ENCODE measurements at regions not wholly inside any gene's neighbourhood (a gene's known extent, or its start where the extent isn't known, plus 50 kb on each side); places are given as distances from the start of the nearest gene placed in this dataset.

- Histone ChIP-seq H3K9ac (ENCODE audit: extremely low read depth, low read length, poor library complexity, severe bottlenecking) (no peak overlapping the region), H3K36me3 (ENCODE audit: control insufficient read depth, insufficient read depth, low read length) (no peaks in the 10 kb centered on the region), H3K27me3 (ENCODE audit: control insufficient read depth, insufficient read depth, low read length, poor library complexity, severe bottlenecking) (no peaks in the 10 kb centered on the region), H3K4me3 (ENCODE audit: low read length) (peak overlapping the region; percentile 57), H3K4me1 (ENCODE audit: control insufficient read depth, insufficient read depth, low read length) (peaks cover 3% of the 10 kb centered on the region), H3K27ac (ENCODE audit: low read depth, low read length) (no peak overlapping the region), H3K9me3 (ENCODE audit: control insufficient read depth, low read length) (no peaks in the 10 kb centered on the region)
- H3K9me3 Mint-ChIP-seq = no peaks in the 10 kb centered on the region
- peak overlapping the region; percentile 52 for H3K4me3 Mint-ChIP-seq
- TF ChIP-seq, protein P1, sequence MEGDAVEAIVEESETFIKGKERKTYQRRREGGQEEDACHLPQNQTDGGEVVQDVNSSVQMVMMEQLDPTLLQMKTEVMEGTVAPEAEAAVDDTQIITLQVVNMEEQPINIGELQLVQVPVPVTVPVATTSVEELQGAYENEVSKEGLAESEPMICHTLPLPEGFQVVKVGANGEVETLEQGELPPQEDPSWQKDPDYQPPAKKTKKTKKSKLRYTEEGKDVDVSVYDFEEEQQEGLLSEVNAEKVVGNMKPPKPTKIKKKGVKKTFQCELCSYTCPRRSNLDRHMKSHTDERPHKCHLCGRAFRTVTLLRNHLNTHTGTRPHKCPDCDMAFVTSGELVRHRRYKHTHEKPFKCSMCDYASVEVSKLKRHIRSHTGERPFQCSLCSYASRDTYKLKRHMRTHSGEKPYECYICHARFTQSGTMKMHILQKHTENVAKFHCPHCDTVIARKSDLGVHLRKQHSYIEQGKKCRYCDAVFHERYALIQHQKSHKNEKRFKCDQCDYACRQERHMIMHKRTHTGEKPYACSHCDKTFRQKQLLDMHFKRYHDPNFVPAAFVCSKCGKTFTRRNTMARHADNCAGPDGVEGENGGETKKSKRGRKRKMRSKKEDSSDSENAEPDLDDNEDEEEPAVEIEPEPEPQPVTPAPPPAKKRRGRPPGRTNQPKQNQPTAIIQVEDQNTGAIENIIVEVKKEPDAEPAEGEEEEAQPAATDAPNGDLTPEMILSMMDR (conservative IDR thresholded peaks at IDR 0.05) = peak; percentile 63
- H3K4me1 Mint-ChIP-seq = peaks cover 17% of the 10 kb centered on the region
- DNase-seq = peak; percentile 93
- 29 to 57% methylated on average over 17 to 49 of the region's 49 CpGs for WGBS, 2 experiments (ENCODE audit: insufficient coverage in 1 of 2, insufficient read length in 1 of 2)
- H3K27me3 Mint-ChIP-seq (ENCODE audit: insufficient read depth) = no peaks in the 10 kb centered on the region
- H3K36me3 Mint-ChIP-seq (ENCODE audit: low read depth) = no peaks in the 10 kb centered on the region
- H3K27ac Mint-ChIP-seq = peak overlapping the region; percentile 76
Measured at GRCh38 chr7:52088008-52088901, 771.6 kb upstream of the COBL start.

- no peaks in the 10 kb centered on the region for H3K9me3 Mint-ChIP-seq
- Histone ChIP-seq H3K36me3 (ENCODE audit: control insufficient read depth, insufficient read depth, low read length) (no peaks in the 10 kb centered on the region), H3K9me3 (ENCODE audit: control insufficient read depth, low read length) (no peaks in the 10 kb centered on the region), H3K27ac (ENCODE audit: low read depth, low read length) (no peak overlapping the region), H3K4me1 (ENCODE audit: control insufficient read depth, insufficient read depth, low read length) (peaks cover 3% of the 10 kb centered on the region), H3K9ac (ENCODE audit: extremely low read depth, low read length, poor library complexity, severe bottlenecking) (no peak overlapping the region), H3K27me3 (ENCODE audit: control insufficient read depth, insufficient read depth, low read length, poor library complexity, severe bottlenecking) (no peaks in the 10 kb centered on the region), H3K4me3 (ENCODE audit: low read length) (no peak overlapping the region)
- H3K36me3 Mint-ChIP-seq (ENCODE audit: low read depth) = no peaks in the 10 kb centered on the region
- peak; percentile 67 for DNase-seq
- H3K27ac Mint-ChIP-seq = peak overlapping the region; percentile 67
- H3K27me3 Mint-ChIP-seq (ENCODE audit: insufficient read depth) = no peaks in the 10 kb centered on the region
- H3K4me1 Mint-ChIP-seq = peaks cover 20% of the 10 kb centered on the region
- H3K4me3 Mint-ChIP-seq = no peak overlapping the region
- TF ChIP-seq, protein P1 (conservative IDR thresholded peaks at IDR 0.05) = no peak
- 91 to 100% methylated on average over 1 to 2 of the region's 2 CpGs for WGBS, 2 experiments (ENCODE audit: insufficient coverage in 1 of 2, insufficient read length in 1 of 2)
Measured at GRCh38 chr7:52085610-52086009, 769.0 kb upstream of the COBL start.

DNA sequence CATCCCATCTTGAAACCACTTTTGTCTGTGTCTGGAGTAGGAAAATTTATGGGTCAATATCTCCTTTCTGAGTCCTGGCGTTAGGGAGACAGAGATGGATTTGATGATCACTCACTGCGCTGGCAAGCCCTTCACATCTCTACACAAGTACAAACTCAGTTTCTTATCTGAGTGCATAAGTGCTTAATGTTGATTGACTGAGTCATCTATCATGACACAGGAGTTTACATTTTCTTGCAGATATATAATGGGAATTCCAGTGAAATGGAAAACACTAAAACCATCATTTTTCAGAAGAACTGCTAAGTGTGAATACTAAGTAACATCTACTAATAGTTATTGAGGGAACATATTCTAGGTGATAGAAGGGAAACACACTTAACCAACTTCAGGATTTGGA, 763.9 kb upstream of the COBL start:
- WGBS, 2 experiments (ENCODE audit: insufficient coverage in 1 of 2, insufficient read length in 1 of 2) = 0 to 36% methylated on average over 1 to 2 of the region's 2 CpGs
- H3K9ac ChIP-seq (ENCODE audit: extremely low read depth, low read length, poor library complexity, severe bottlenecking) = no peak overlapping the region
- H3K4me3 ChIP-seq (ENCODE audit: low read length) = no peak overlapping the region
- H3K27me3 ChIP-seq (ENCODE audit: control insufficient read depth, insufficient read depth, low read length, poor library complexity, severe bottlenecking) = no peaks in the 10 kb centered on the region
- Mint-ChIP-seq H3K27me3 (ENCODE audit: insufficient read depth) (no peaks in the 10 kb centered on the region), H3K9me3 (no peaks in the 10 kb centered on the region), H3K36me3 (ENCODE audit: low read depth) (no peaks in the 10 kb centered on the region), H3K4me3 (no peak overlapping the region), H3K27ac (no peak overlapping the region), H3K4me1 (peaks cover 26% of the 10 kb centered on the region)
- no peak for DNase-seq
- H3K9me3 ChIP-seq (ENCODE audit: control insufficient read depth, low read length) = no peaks in the 10 kb centered on the region
- TF ChIP-seq, protein P1 (conservative IDR thresholded peaks at IDR 0.05) = no peak
- peaks cover 3% of the 10 kb centered on the region for H3K4me1 ChIP-seq (ENCODE audit: control insufficient read depth, insufficient read depth, low read length)
- no peak overlapping the region for H3K27ac ChIP-seq (ENCODE audit: low read depth, low read length)
- H3K36me3 ChIP-seq (ENCODE audit: control insufficient read depth, insufficient read depth, low read length) = no peaks in the 10 kb centered on the region
